GM18519 (cell line): ENCODE measurements at regions not wholly inside any gene's neighbourhood (a gene's known extent, or its start where the extent isn't known, plus 50 kb on each side); places are given as distances from the start of the nearest gene placed in this dataset.

Experiments
- ATAC-seq: cut with Tn5 transposase; IDR thresholded peaks from one replicate; pipeline ENCODE4 v1.9.1; 2021; ENCODE audit warnings: mild to moderate bottlenecking, moderate library complexity; ENCODE audit not compliant: unreplicated experiment, low FRiP score

DNA sequence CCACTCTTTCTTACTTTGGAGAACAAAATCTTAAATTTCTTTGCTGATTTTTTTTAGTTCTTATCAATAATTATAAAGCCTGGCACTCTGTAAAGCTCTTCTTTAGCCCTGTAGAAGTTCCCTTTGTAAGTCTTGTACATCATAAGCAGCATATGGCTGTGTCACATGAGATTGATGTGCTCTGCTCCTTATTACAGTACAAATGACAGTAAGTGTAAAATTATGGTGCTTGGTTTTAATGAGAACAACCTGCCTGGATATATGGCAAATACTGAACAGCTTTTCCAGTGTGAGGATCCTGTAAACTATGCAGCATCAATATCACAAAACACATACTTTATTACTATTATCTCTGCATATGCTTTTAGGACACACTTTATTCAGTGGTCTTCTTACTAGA is 145.9 kb upstream of the GNPDA2 start:
- ATAC-seq, result no peak

DNA sequence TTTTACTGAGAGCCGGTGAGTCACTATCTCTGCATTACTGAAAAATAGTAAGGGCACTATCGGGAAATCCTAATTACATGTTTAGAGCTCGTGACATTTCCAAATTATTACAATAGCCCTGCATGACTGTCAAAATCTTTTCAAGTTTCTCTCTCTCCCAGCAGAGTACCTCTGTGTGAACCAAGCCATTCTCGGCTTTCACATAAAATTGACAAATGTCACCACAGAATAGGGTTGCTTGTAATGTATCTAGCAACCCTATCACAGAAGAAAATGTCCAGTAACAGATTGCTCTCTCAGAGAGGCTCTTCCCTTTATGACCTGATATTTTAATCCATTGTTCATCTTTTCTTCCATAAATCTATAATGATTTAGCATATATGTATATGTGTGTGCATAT is 144.8 kb upstream of the GNPDA2 start:
- ATAC-seq, result no peak

DNA sequence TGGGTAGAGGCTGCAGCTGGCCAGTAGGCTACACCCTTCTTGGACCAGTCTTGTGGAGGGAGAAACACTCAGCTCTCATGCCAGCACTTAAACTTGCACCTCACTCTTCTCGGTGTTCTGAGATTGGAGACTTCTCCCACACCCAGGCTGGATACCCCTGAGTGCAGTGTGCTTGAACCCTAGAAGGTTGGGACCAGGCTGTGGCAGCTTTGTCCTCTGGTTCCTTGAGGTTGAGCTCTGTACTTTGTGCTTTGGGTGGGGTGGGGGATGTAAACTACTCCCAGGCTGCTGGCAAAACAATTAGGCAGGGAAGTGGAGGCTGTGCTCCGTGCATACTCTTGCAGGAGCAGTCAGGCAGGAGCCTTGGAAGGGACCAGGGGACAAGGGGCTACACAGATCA is 143.6 kb upstream of the GNPDA2 start:
- ATAC-seq, result no peak

DNA sequence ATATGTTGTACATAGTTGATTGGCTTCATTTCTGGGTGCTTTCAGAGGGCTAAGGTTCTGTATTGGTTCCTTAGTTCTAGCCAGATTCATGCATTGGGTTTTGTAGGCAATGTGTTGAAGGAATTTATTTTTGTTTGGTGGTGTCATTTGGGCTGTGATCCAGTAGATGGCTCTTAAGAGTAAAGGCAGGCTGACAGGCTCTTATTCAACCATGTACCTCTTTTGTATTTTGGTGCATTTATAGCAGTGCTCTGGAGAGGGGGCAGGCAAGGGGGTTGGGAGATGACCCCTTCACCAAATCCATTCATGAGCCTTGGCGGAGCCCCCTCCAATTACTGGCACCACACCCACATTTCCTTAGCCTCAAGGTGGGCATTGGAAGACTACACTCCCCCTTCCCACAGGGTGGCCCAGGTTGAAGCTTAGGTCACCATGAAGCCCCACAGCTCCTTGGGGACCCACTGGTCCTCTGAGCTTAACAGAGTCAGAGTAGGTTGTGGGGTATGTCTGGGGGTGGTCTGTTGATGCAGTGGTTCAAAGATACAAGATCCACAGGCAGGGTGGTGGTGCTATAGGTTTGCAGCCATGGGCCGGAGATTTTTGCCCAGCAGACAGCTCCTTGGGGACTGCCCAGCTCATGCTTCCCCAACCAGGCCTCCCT is 143.0 kb upstream of the GNPDA2 start:
- no peak for ATAC-seq

DNA sequence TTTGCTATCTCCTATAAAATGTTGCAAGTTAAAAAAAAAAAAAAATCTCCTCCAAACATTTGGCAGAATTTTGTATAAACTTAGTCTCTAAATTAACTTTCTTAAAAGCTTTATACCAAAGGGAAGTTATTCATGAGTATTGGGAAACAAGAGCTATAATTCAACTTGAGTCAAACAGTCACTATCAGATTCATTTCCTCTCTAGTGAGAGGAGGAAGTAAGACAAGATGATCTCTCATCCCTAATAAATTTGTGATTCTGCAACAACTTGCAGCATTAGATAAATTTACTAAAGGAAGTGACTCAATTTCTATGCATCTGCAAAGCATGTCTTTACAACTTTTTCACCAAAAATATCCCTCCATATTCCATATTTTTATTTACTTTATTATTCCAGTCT is 135.4 kb upstream of the GNPDA2 start:
- no peak for ATAC-seq

DNA sequence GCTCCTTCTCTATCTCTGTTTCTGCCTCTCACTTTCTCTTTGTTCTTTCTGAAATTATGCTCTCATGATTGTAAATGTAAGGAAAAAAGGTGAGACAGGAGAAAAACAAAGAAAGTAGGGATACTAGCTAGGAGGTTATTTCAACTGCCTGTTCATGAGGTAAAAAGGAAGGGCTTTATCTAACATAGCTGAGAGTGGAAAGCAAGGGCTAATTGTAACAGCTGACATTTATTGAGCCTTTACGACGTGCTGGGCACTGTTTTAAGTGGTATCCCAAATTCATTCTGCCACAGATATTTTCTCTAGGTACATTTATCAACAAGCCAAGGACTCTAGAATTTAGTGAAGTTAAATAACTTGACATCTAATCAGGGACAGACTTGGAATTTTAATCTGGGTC is 133.1 kb upstream of the GNPDA2 start:
- no peak for ATAC-seq

DNA sequence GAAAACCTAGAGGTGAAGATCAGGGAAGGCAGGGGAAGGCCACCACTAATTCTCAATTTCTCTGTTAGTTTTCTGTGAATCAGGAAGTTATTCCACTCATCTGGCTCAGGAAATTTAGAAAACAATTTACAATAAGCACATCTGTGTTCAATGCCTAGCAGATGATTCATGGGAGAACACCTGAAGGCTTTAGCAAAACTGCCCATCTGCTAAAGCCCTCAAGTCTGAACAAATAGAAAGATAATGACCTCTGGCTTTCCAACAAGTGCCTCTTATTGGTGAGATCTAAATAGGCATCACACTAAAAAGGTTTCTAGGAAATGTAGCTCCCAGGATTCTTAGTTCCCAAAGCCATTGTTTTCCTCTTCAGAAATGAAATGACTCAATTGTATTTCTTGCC is 122.1 kb upstream of the GNPDA2 start:
- ATAC-seq, result no peak

DNA sequence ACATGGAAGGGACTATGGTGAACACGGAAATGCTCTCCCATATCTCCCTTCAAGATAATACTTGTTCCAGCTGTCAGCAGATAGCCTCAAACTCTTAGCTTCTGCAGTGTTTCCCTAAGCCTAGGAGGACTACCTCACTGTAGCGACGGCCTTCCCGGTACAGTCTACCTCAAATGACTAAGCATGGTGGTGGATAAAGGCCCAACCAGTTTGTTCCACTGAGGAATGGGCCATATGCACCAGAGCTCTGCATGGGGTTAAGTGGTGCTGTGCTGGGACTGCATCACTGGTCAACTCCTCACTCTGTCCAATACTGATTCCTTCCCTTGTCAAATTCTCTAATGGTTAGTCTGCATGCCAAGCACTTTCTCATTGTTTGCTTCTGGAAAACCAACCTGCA is 119.6 kb upstream of the GNPDA2 start:
- no peak for ATAC-seq

DNA sequence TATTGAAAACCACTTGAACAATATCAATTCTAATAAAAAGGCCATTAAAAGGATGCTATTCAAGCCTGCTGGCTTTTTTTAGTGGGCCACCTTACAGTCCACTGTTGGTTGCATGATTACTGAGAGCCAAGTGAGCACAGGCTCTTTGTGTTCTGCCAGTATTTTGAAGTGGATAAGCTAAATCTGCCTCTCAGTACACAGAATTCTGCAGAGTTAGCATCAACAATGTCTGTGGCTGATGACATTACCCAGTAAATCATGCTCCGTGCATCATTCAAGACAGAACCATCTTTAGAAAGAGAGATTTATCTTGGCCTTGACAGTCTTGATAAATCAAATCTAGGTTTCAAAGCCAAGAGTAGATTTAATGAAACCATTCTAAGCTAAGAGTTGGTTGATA is 119.0 kb upstream of the GNPDA2 start:
- no peak for ATAC-seq

DNA sequence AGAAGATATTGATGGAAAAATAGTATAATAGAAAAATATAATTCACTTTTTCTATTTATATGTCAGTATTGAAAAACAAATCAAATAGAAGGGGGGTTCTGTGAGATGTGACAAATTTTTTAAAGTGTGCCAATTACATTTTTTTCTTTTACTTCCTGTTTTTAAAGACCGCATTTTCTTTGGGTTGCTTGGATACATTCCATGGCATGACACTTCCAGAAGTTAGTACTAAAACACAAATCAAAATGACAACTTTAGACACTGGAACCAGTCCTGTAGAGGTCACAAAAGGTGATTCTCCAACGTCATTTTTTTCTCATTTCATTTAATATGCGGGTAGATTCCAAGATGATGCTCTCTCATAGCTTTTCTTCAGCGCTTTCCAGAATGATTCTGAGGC is 116.2 kb upstream of the GNPDA2 start:
- no peak for ATAC-seq

DNA sequence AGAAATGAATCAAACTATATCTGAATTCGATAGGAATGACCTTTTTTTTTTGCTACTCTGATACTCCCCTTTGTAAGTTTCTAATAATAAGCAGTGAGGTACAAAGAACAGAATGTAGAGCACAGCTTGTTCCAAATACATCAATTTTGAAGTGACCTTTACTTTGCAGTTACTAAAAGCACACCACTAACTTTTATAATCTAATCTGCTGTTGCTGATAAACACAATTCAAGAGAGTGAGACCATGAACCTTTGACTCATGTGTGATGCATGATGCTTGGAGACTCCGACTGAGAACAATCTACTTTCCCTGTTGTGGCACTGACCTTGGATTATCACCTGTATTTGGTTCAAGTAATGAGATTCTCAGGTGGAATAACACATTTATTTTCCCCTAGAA is 91.6 kb upstream of the GNPDA2 start:
- no peak for ATAC-seq

DNA sequence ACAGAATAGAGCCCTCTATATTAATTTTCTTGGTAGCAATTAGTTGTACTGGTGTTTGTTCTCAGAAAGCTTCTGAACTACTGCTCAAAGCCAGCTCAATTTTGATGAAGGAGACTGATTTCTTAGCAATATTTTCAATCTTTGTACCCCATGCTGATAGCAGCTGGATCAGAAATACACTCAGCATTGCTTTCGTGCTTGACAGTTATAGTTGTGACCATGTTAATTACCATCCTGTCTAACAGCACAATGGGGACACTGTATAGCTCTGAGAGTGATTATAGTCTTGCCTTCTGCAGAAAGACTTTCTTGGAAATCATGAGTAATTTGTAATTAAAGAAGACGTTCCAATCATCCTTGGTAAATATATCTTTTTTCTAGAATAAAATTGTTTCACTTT is 79.7 kb upstream of the GNPDA2 start:
- no peak for ATAC-seq

DNA sequence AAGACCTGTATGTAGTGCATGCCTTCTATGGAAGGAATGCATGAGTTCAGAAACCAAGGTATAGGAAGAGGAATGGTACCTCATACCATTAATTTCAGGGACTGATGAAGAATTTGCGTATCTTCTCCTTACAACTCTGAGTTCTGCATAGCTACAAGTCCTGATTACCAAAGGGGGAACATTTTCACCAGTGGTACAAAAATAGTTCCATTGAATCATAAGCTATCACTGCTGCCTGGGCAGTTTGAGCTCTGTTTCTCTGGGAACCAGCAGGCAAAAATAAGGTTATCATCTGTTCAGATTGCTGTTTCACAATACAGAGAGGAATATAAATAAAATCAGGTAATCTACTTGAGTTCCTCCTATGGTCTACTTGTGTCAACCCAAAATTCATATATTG is 77.9 kb upstream of the GNPDA2 start:
- ATAC-seq, result no peak

DNA sequence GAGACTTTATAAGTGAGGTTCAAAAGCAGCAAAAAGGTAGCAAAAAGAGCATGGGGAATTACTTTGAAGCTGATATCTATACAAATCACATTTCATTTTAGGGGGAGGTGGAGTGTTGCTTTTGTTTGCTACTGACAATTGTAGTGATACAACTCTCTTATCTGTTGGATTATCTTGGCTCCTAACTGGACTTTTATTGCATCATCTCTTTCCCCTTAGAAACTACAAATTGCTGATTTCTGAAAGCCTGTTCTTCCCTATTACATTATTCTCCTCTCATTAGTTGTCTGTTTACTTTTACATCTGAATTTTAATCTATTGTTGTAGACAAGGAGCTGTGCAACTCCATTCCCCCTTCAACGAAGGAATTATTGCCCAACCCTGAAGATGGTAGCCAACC is 75.0 kb upstream of the GNPDA2 start:
- no peak for ATAC-seq

DNA sequence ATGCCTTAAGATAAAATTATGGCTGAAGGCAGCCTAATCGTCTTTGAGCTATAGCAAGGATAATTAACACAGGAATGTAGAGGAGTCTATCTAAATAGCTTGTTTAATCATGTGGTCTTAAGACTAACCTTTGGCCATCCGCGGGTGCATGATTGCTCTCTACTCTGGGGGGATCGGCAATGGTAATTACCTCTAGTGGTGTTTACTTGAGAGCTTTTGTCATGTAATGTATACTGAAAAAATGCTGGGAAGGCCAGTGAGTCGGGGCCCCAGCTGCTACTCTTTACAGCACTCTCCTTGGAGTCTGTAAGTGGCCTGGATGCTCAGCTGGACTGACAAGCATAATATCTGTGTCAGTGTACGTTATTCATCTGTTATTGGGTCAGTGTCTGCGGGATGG is 65.5 kb upstream of the GNPDA2 start:
- ATAC-seq, result no peak

DNA sequence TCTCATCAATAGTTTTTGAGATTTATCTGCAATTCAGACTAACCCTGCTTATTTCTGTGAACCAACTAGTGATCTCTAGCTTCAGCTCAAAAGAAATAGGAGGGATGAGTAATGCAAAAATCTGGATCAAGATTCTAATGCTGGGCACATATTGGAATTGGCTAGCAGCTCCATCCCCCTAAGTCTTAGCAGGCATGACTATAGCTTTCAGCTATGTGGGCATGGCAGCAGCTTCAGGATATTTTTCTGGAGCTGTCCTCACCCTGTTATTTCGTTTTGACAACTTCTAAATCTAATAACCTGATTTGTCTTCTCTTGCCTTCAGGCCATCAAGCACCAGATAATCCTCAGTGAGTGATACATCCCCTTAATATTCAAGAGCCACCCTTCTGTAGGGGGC is 50.8 kb upstream of the GNPDA2 start:
- no peak for ATAC-seq
